ENCODE measurements at regions not wholly inside any gene's neighbourhood (a gene's known extent, or its start where the extent isn't known, plus 50 kb on each side); places are given as distances from the start of the nearest gene placed in this dataset.

DNA sequence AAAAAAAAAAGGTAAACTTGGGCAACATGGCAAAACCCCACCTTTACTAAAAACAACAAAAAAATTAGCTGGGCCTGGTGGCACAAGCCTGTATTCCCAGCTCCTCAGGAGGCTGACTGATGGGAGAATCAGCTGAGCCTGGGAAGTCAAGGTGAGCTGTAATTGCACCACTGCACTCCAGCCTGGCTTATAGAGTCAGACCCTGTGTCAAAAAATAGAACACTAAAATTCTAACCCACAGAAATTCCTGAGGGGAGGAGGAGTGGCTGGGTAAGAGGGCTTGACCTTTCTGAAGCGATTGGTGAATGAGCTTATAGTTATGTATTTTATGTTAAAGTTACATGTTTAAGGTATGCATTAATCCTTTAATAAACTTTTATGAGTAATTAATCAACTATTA lies 53.3 kb downstream of the FAT3 start:
- no peaks in the 10 kb centered on the region for H3K36me3 ChIP-seq (ENCODE audit: insufficient read depth)
- H3K4me2 ChIP-seq: no peak overlapping the region
- H3K79me2 ChIP-seq (replicated peaks; ENCODE audit: insufficient read depth): peaks cover 92% of the 10 kb centered on the region
- no peaks in the 10 kb centered on the region for H3F3A ChIP-seq (replicated peaks; ENCODE audit: low read depth)
- 0 out of 2 replicates have a peak, but pooled peaks cover 6% of the 10 kb centered on the region for H4K20me1 ChIP-seq (replicated peaks; ENCODE audit: insufficient read depth)
- no peak overlapping the region for H3K4me3 ChIP-seq
- H3K4me3 Mint-ChIP-seq: no peak overlapping the region
- no peak for DNase-seq (ENCODE audit: low spot score)
- H3K9me3 Mint-ChIP-seq: no peaks in the 10 kb centered on the region
- H3K9me2 ChIP-seq (ENCODE audit: insufficient read depth): no peaks in the 10 kb centered on the region
- H3K27ac Mint-ChIP-seq: no peak overlapping the region
- H2AFZ ChIP-seq: no peak overlapping the region
- TF ChIP-seq, protein P1, sequence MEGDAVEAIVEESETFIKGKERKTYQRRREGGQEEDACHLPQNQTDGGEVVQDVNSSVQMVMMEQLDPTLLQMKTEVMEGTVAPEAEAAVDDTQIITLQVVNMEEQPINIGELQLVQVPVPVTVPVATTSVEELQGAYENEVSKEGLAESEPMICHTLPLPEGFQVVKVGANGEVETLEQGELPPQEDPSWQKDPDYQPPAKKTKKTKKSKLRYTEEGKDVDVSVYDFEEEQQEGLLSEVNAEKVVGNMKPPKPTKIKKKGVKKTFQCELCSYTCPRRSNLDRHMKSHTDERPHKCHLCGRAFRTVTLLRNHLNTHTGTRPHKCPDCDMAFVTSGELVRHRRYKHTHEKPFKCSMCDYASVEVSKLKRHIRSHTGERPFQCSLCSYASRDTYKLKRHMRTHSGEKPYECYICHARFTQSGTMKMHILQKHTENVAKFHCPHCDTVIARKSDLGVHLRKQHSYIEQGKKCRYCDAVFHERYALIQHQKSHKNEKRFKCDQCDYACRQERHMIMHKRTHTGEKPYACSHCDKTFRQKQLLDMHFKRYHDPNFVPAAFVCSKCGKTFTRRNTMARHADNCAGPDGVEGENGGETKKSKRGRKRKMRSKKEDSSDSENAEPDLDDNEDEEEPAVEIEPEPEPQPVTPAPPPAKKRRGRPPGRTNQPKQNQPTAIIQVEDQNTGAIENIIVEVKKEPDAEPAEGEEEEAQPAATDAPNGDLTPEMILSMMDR (conservative IDR thresholded peaks at IDR 0.05; ENCODE audit: low read depth in 2 of 2): no peak
- TF ChIP-seq EZH2phosphoT487 (IDR thresholded peaks at IDR 0.05; ENCODE audit: unreplicated experiment) (no peak), ZNF331 (CRISPR knock-in tag; IDR thresholded peaks at IDR 0.05; ENCODE audit: low read depth) (no peak), EZH2 (IDR thresholded peaks at IDR 0.05; ENCODE audit: low read depth, unreplicated experiment) (no peak), NANOG (IDR thresholded peaks at IDR 0.05; ENCODE audit: borderline replicate concordance) (no peak), STAT1 (IDR thresholded peaks at IDR 0.05; ENCODE audit: unreplicated experiment) (no peak)
- TF ChIP-seq, protein P2, sequence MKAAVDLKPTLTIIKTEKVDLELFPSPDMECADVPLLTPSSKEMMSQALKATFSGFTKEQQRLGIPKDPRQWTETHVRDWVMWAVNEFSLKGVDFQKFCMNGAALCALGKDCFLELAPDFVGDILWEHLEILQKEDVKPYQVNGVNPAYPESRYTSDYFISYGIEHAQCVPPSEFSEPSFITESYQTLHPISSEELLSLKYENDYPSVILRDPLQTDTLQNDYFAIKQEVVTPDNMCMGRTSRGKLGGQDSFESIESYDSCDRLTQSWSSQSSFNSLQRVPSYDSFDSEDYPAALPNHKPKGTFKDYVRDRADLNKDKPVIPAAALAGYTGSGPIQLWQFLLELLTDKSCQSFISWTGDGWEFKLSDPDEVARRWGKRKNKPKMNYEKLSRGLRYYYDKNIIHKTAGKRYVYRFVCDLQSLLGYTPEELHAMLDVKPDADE (IDR thresholded peaks at IDR 0.05): no peak
- TF ChIP-seq, protein P3, sequence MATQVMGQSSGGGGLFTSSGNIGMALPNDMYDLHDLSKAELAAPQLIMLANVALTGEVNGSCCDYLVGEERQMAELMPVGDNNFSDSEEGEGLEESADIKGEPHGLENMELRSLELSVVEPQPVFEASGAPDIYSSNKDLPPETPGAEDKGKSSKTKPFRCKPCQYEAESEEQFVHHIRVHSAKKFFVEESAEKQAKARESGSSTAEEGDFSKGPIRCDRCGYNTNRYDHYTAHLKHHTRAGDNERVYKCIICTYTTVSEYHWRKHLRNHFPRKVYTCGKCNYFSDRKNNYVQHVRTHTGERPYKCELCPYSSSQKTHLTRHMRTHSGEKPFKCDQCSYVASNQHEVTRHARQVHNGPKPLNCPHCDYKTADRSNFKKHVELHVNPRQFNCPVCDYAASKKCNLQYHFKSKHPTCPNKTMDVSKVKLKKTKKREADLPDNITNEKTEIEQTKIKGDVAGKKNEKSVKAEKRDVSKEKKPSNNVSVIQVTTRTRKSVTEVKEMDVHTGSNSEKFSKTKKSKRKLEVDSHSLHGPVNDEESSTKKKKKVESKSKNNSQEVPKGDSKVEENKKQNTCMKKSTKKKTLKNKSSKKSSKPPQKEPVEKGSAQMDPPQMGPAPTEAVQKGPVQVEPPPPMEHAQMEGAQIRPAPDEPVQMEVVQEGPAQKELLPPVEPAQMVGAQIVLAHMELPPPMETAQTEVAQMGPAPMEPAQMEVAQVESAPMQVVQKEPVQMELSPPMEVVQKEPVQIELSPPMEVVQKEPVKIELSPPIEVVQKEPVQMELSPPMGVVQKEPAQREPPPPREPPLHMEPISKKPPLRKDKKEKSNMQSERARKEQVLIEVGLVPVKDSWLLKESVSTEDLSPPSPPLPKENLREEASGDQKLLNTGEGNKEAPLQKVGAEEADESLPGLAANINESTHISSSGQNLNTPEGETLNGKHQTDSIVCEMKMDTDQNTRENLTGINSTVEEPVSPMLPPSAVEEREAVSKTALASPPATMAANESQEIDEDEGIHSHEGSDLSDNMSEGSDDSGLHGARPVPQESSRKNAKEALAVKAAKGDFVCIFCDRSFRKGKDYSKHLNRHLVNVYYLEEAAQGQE (IDR thresholded peaks at IDR 0.05; ENCODE audit: unreplicated experiment): no peak
- TF ChIP-seq, protein P4, sequence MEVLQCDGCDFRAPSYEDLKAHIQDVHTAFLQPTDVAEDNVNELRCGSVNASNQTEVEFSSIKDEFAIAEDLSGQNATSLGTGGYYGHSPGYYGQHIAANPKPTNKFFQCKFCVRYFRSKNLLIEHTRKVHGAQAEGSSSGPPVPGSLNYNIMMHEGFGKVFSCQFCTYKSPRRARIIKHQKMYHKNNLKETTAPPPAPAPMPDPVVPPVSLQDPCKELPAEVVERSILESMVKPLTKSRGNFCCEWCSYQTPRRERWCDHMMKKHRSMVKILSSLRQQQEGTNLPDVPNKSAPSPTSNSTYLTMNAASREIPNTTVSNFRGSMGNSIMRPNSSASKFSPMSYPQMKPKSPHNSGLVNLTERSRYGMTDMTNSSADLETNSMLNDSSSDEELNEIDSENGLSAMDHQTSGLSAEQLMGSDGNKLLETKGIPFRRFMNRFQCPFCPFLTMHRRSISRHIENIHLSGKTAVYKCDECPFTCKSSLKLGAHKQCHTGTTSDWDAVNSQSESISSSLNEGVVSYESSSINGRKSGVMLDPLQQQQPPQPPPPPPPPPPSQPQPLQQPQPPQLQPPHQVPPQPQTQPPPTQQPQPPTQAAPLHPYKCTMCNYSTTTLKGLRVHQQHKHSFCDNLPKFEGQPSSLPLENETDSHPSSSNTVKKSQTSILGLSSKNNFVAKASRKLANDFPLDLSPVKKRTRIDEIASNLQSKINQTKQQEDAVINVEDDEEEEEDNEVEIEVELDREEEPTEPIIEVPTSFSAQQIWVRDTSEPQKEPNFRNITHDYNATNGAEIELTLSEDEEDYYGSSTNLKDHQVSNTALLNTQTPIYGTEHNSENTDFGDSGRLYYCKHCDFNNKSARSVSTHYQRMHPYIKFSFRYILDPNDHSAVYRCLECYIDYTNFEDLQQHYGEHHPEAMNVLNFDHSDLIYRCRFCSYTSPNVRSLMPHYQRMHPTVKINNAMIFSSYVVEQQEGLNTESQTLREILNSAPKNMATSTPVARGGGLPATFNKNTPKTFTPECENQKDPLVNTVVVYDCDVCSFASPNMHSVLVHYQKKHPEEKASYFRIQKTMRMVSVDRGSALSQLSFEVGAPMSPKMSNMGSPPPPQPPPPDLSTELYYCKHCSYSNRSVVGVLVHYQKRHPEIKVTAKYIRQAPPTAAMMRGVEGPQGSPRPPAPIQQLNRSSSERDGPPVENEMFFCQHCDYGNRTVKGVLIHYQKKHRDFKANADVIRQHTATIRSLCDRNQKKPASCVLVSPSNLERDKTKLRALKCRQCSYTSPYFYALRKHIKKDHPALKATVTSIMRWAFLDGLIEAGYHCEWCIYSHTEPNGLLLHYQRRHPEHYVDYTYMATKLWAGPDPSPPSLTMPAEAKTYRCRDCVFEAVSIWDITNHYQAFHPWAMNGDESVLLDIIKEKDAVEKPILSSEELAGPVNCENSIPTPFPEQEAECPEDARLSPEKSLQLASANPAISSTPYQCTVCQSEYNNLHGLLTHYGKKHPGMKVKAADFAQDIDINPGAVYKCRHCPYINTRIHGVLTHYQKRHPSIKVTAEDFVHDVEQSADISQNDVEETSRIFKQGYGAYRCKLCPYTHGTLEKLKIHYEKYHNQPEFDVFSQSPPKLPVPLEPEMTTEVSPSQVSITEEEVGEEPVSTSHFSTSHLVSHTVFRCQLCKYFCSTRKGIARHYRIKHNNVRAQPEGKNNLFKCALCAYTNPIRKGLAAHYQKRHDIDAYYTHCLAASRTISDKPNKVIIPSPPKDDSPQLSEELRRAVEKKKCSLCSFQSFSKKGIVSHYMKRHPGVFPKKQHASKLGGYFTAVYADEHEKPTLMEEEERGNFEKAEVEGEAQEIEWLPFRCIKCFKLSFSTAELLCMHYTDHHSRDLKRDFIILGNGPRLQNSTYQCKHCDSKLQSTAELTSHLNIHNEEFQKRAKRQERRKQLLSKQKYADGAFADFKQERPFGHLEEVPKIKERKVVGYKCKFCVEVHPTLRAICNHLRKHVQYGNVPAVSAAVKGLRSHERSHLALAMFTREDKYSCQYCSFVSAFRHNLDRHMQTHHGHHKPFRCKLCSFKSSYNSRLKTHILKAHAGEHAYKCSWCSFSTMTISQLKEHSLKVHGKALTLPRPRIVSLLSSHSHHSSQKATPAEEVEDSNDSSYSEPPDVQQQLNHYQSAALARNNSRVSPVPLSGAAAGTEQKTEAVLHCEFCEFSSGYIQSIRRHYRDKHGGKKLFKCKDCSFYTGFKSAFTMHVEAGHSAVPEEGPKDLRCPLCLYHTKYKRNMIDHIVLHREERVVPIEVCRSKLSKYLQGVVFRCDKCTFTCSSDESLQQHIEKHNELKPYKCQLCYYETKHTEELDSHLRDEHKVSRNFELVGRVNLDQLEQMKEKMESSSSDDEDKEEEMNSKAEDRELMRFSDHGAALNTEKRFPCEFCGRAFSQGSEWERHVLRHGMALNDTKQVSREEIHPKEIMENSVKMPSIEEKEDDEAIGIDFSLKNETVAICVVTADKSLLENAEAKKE (CRISPR knock-in tag; IDR thresholded peaks at IDR 0.05): no peak
- H3K27me3 ChIP-seq (ENCODE audit: insufficient read depth): no peaks in the 10 kb centered on the region
- H3K27me3 Mint-ChIP-seq (ENCODE audit: insufficient read depth, low read depth, poor library complexity): no peaks in the 10 kb centered on the region
- H3K4me1 ChIP-seq (ENCODE audit: insufficient read depth): peaks cover 39% of the 10 kb centered on the region
- no peak for ATAC-seq
- peaks cover 4% of the 10 kb centered on the region; the same call in 2 of the 3 replicates for H3K36me3 Mint-ChIP-seq (ENCODE audit: low read depth)
- H3K4me1 Mint-ChIP-seq: peaks cover 55% of the 10 kb centered on the region
- H3K27ac ChIP-seq (ENCODE audit: low read depth): no peak overlapping the region

Data from GM23338 (cell line).